ENCODE measurements at regions not wholly inside any gene's neighbourhood (a gene's known extent, or its start where the extent isn't known, plus 50 kb on each side); places are given as distances from the start of the nearest gene placed in this dataset.

DNA sequence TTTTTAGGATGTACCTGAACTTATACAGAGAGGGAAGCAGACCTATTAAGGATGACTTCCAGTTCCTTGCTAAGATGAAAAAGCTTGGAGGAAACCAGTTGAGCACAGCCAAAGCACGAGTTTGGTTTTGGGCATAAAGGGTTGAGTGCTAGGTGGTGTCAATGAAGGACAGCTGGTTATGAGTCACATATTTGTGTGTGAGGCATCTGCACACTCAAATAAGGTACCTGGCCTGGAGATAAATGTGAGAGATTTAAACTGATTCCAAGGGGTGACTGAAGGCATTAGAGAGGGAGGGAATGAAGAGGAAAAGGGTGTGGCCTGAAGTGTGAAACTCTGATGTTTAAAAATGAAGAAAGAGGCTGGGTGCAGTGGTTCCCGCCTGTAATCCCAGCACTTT is 486.7 kb downstream of the DIPK2A start:
- no peak for DNase-seq (ENCODE audit: extremely low spot score in 2 of 2)
- Histone ChIP-seq H3K27me3 (no peaks in the 10 kb centered on the region), H3K27ac (no peak overlapping the region), H3K4me1 (no peaks in the 10 kb centered on the region), H3K9me3 (no peaks in the 10 kb centered on the region), H3K4me3 (no peak overlapping the region), H3K36me3 (no peaks in the 10 kb centered on the region)
- no peak for TF ChIP-seq POLR2A (IDR thresholded peaks at IDR 0.05)
- TF ChIP-seq, protein P1, sequence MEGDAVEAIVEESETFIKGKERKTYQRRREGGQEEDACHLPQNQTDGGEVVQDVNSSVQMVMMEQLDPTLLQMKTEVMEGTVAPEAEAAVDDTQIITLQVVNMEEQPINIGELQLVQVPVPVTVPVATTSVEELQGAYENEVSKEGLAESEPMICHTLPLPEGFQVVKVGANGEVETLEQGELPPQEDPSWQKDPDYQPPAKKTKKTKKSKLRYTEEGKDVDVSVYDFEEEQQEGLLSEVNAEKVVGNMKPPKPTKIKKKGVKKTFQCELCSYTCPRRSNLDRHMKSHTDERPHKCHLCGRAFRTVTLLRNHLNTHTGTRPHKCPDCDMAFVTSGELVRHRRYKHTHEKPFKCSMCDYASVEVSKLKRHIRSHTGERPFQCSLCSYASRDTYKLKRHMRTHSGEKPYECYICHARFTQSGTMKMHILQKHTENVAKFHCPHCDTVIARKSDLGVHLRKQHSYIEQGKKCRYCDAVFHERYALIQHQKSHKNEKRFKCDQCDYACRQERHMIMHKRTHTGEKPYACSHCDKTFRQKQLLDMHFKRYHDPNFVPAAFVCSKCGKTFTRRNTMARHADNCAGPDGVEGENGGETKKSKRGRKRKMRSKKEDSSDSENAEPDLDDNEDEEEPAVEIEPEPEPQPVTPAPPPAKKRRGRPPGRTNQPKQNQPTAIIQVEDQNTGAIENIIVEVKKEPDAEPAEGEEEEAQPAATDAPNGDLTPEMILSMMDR (IDR thresholded peaks at IDR 0.05) = no peak
- no peak for TF ChIP-seq POLR2AphosphoS5 (IDR thresholded peaks at IDR 0.05; ENCODE audit: insufficient read depth in 1 of 2, low read depth in 1 of 2)
- intact Hi-C loops (cut with DNase I) = no loop called here

DNA sequence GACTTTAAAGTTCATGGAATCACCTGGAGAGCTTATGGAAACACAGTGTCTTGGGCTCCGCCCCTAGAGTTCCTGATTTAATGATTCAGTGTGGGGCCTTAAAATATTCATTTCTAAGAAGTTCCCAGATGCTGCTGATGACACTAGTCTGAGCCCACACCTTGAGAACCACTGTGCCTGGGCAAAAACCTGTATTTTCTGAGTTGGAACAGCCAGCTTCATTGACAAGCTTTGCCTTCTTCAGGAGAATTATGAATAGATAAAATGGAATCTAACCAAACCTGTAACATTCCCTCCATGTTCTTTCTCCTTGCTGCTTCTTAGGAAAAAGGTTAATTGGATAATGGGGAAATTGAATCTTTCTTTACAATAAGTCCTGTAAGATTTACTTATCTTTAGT is 490.7 kb downstream of the DIPK2A start:
- Histone ChIP-seq H3K4me3 (no peak overlapping the region), H3K27ac (no peak overlapping the region), H3K27me3 (no peaks in the 10 kb centered on the region), H3K9me3 (no peaks in the 10 kb centered on the region), H3K36me3 (no peaks in the 10 kb centered on the region), H3K4me1 (no peaks in the 10 kb centered on the region)
- no peak for DNase-seq (ENCODE audit: extremely low spot score in 2 of 2)
- TF ChIP-seq, protein P1 (IDR thresholded peaks at IDR 0.05) = no peak
- TF ChIP-seq POLR2AphosphoS5 (IDR thresholded peaks at IDR 0.05; ENCODE audit: insufficient read depth in 1 of 2, low read depth in 1 of 2) (no peak), POLR2A (IDR thresholded peaks at IDR 0.05) (no peak)
- intact Hi-C loops (cut with DNase I) = no loop called here

DNA sequence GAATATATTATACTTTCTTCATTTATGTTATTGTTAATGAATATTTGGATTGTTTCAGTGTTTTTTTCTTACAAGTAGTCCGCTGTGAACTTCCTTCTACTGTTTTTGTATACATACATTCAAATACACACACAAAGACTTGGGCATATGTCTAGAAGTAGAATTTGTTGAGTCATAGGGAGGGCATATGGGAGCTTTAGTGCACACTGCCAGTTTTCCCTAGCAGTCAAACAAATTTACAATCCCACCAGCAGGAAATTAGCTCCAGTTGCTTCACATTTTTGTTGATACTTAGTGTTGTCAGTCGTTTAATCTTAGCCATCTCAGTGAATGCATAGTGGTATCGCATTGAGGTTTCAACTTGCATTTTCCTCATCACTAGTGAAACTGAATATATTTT is 492.3 kb downstream of the DIPK2A start:
- intact Hi-C loops (cut with DNase I) = no loop called here
- no peaks in the 10 kb centered on the region for H3K36me3 ChIP-seq
- no peaks in the 10 kb centered on the region for H3K9me3 ChIP-seq
- H3K27me3 ChIP-seq = no peaks in the 10 kb centered on the region
- TF ChIP-seq, protein P1 (IDR thresholded peaks at IDR 0.05) = no peak
- no peak for TF ChIP-seq POLR2A (IDR thresholded peaks at IDR 0.05)
- no peak for TF ChIP-seq POLR2AphosphoS5 (IDR thresholded peaks at IDR 0.05; ENCODE audit: insufficient read depth in 1 of 2, low read depth in 1 of 2)
- H3K4me1 ChIP-seq = no peaks in the 10 kb centered on the region
- no peak for DNase-seq (ENCODE audit: extremely low spot score in 2 of 2)
- no peak overlapping the region for H3K4me3 ChIP-seq
- no peak overlapping the region for H3K27ac ChIP-seq

DNA sequence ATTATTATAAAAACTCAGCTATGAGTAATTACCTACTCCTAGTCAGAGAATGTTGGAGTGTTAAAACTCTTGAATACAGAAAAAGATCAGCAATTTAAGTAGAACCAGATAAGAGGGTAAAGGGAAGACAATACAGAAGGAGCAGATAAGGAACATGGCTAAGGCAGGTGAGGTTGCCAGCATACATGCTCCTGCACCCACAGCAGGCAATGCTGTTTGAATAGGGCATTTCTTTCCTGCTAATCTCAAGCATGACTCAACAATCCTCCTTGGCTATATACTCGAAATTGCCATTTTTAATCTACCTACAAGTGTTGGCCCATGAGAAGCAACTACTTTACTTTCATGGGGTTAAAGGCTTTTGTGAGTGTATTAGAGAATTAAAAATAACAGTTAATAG is 494.5 kb downstream of the DIPK2A start:
- TF ChIP-seq POLR2AphosphoS5 (IDR thresholded peaks at IDR 0.05; ENCODE audit: insufficient read depth in 1 of 2, low read depth in 1 of 2) (no peak), POLR2A (IDR thresholded peaks at IDR 0.05) (no peak)
- TF ChIP-seq, protein P1 (IDR thresholded peaks at IDR 0.05) = no peak
- H3K9me3 ChIP-seq = no peaks in the 10 kb centered on the region
- H3K4me1 ChIP-seq = no peaks in the 10 kb centered on the region
- no peaks in the 10 kb centered on the region for H3K36me3 ChIP-seq
- DNase-seq (ENCODE audit: extremely low spot score in 2 of 2) = no peak
- H3K4me3 ChIP-seq = no peak overlapping the region
- no peak overlapping the region for H3K27ac ChIP-seq
- intact Hi-C loops (cut with DNase I) = no loop called here
- no peaks in the 10 kb centered on the region for H3K27me3 ChIP-seq

DNA sequence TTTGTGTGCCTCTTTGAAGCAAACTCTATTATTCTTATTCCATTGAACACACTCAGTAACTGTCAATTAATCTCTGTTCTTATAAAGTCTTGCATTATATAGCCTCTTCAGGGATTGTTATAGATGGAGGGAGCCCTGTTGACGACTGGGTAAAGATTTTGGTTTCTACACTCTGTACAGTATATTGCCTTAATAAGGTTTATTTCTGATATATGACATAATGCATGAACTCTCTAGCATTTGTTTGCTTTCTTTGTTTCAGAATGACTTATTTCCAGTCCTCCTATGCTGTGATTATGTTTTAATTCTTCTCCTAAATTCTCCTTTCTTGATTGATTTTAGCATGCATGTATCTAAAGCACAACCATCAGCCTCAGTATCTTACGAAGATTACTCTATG is 494.9 kb downstream of the DIPK2A start:
- Histone ChIP-seq H3K4me3 (no peak overlapping the region), H3K36me3 (no peaks in the 10 kb centered on the region), H3K4me1 (no peaks in the 10 kb centered on the region), H3K27me3 (no peaks in the 10 kb centered on the region), H3K27ac (no peak overlapping the region), H3K9me3 (no peaks in the 10 kb centered on the region)
- TF ChIP-seq, protein P1 (IDR thresholded peaks at IDR 0.05) = no peak
- no peak for TF ChIP-seq POLR2A (IDR thresholded peaks at IDR 0.05)
- TF ChIP-seq POLR2AphosphoS5 (IDR thresholded peaks at IDR 0.05; ENCODE audit: insufficient read depth in 1 of 2, low read depth in 1 of 2) = no peak
- DNase-seq (ENCODE audit: extremely low spot score in 2 of 2) = no peak
- intact Hi-C loops (cut with DNase I) = no loop called here
